ENCODE measurements at regions not wholly inside any gene's neighbourhood (a gene's known extent, or its start where the extent isn't known, plus 50 kb on each side); places are given as distances from the start of the nearest gene placed in this dataset.

DNA sequence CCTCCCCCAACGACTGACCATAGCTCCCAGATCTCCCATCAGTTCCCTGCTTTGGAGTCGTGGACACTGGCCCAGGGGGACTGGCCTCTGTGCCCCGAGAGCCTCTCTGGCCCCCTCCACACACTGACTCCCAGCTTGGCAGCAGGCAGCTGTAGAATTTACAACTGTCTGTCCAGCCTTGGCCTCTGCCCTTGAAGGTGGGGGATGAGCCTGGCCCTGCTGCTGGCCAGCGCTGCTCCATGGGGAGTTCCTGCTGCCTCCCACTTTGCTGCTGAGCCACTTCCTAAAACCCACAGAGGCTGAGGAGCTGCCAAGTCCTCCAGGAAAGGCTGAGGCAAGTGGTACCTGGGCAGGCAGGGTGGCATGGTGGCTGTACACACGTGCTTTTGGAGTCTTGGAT is 147.1 kb downstream of the WDR11 start:
- no peak for ATAC-seq (ENCODE audit: low read depth)
- H3K4me1 Mint-ChIP-seq: no peaks in the 10 kb centered on the region
- ChIA-PET CTCF (no interaction called here), POLR2A (no interaction called here)
- peaks cover 5% of the 10 kb centered on the region for H3K27me3 Mint-ChIP-seq
- DNase-seq: no peak
- peaks cover under 1% of the 10 kb centered on the region for H3K9me3 Mint-ChIP-seq
- no peak overlapping the region for H3K4me3 Mint-ChIP-seq
- H3K27ac Mint-ChIP-seq: no peak overlapping the region
- H3K36me3 Mint-ChIP-seq (ENCODE audit: low read depth): no peaks in the 10 kb centered on the region
- intact Hi-C loops (cut with micrococcal nuclease): no loop called here
- TF ChIP-seq, protein P1, sequence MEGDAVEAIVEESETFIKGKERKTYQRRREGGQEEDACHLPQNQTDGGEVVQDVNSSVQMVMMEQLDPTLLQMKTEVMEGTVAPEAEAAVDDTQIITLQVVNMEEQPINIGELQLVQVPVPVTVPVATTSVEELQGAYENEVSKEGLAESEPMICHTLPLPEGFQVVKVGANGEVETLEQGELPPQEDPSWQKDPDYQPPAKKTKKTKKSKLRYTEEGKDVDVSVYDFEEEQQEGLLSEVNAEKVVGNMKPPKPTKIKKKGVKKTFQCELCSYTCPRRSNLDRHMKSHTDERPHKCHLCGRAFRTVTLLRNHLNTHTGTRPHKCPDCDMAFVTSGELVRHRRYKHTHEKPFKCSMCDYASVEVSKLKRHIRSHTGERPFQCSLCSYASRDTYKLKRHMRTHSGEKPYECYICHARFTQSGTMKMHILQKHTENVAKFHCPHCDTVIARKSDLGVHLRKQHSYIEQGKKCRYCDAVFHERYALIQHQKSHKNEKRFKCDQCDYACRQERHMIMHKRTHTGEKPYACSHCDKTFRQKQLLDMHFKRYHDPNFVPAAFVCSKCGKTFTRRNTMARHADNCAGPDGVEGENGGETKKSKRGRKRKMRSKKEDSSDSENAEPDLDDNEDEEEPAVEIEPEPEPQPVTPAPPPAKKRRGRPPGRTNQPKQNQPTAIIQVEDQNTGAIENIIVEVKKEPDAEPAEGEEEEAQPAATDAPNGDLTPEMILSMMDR (IDR thresholded peaks at IDR 0.05): no peak

DNA sequence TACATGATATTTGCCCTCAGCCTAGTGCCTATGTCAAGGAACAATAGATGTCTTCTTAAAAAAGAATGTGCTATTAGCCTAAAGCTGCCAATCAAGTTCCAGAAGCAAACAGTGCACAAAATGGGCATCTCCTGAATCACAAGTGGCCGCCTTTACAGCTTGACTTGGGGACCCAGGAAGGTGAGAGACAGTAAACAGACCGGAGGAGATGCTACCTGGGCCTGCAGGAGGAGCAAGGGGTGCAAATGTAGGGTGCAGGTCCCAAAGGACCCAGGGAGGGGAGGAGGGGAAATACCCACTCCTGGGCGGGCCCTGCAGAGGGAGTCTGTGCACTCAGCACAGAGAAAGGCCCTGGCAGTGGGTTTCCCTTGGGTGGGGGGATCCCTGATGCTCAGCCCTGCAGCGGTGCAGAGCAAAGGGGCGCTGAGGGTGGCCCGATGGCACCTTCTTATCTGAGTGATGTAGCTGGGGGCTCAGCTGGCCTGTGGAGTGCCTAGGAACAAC is 147.7 kb downstream of the WDR11 start:
- Mint-ChIP-seq H3K9me3 (peaks cover under 1% of the 10 kb centered on the region), H3K4me1 (no peaks in the 10 kb centered on the region), H3K27ac (no peak overlapping the region), H3K27me3 (peaks cover 5% of the 10 kb centered on the region), H3K4me3 (no peak overlapping the region), H3K36me3 (ENCODE audit: low read depth) (no peaks in the 10 kb centered on the region)
- ATAC-seq (ENCODE audit: low read depth): no peak
- intact Hi-C loops (cut with micrococcal nuclease): no loop called here
- DNase-seq: no peak
- TF ChIP-seq, protein P1 (IDR thresholded peaks at IDR 0.05): no peak
- POLR2A ChIA-PET: no interaction called here
- CTCF ChIA-PET: no interaction called here

DNA sequence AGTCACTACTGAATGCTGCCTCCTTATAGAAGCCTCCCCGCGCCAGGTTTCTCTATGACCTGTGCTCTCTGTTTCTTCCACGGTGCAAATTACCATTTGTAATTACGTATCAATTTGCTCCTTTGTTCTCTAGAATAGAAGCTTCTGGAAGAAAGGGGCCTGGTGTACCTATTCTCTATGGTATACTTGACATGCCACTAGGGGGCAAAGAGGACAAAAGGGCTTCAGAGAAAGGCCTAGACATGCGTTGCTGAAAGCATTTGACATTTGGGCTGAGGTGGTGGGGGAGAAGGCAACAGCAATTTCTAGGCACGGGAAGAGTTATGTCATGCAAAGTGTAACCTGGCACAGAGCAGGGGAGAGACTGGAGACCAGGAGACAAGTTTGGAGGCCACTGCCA is 148.7 kb downstream of the WDR11 start:
- H3K27ac Mint-ChIP-seq: no peak overlapping the region
- TF ChIP-seq, protein P1 (IDR thresholded peaks at IDR 0.05): no peak
- ATAC-seq (ENCODE audit: low read depth) (no peak), DNase-seq (no peak)
- H3K27me3 Mint-ChIP-seq: peaks cover 5% of the 10 kb centered on the region
- ChIA-PET CTCF (no interaction called here), POLR2A (no interaction called here)
- intact Hi-C loops (cut with micrococcal nuclease): no loop called here
- H3K4me1 Mint-ChIP-seq: no peaks in the 10 kb centered on the region
- no peak overlapping the region for H3K4me3 Mint-ChIP-seq
- H3K9me3 Mint-ChIP-seq: peaks cover 11% of the 10 kb centered on the region
- H3K36me3 Mint-ChIP-seq (ENCODE audit: low read depth): no peaks in the 10 kb centered on the region

DNA sequence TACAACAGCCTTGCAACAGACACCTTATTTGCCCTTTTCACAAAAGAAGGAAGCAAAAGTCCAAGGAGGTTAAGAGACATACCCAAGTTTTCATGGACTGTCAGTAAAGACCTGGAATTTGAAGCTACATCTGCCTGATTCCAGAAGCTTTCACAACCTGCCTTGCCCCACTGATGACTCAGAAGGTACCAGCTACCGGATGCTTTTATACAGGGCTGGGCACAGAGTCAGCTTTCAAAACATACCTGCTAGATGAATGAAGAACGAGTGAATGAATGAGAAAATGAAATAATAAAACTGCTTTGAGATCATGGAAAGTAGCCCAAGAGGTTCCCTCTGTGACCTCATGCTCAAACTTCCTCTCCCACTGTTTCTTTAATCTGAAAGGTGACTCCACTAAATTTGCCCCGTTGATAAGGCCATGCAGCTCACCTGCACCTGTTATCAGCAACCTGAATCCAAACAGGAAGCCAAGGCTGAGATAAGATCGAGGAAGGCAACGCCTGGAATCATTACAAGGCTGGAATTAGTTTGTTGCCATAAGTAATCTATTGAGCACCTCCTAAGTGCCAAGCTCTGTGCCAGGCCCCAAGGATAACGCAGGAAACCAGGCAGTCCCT is 151.5 kb downstream of the WDR11 start:
- no peak for DNase-seq
- intact Hi-C loops (cut with micrococcal nuclease): no loop called here
- no peak overlapping the region for H3K4me3 Mint-ChIP-seq

DNA sequence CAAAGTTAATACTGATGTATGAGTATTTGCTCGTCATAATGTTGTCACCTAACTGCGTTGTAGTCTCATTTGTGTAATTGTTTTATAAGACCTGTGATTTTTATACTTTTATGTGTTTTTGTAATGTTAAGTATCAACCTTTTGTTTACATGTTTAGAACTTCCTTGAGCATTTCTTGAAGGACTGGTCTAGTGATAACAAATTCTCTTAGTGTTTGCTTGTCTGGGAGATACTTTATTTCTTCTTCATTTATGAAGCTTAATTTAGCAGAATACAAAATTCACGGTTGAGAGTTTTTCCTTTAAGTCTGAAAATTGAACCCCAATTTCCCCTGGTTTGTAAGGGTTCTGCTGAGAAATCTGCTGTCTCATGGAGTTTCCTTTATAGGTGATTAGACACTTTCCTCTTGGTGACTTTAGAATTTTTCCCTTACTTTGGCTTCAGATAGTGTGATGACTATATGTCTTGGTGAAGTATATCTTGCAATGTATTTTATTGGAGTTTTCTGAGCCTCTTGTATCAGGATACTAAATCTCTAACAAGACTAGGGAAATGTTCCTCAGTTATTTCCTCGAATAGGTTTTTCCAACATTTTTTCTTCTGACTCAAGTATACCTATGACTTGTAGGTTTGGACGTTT is 154.9 kb downstream of the WDR11 start:
- ChIA-PET CTCF (no interaction called here), POLR2A (no interaction called here)
- TF ChIP-seq, protein P1 (IDR thresholded peaks at IDR 0.05): no peak
- H3K9me3 Mint-ChIP-seq: peaks cover 29% of the 10 kb centered on the region
- peaks cover 1% of the 10 kb centered on the region for H3K27me3 Mint-ChIP-seq
- ATAC-seq (ENCODE audit: low read depth) (no peak), DNase-seq (no peak)
- intact Hi-C loops (cut with micrococcal nuclease): no loop called here
- no peak overlapping the region for H3K4me3 Mint-ChIP-seq
- H3K27ac Mint-ChIP-seq: no peak overlapping the region
- H3K4me1 Mint-ChIP-seq: no peaks in the 10 kb centered on the region
- no peaks in the 10 kb centered on the region for H3K36me3 Mint-ChIP-seq (ENCODE audit: low read depth)

More for the DNA sequence above, 151.5 kb downstream of the WDR11 start:
- Mint-ChIP-seq H3K9me3 (peaks cover 29% of the 10 kb centered on the region), H3K36me3 (ENCODE audit: low read depth) (no peaks in the 10 kb centered on the region), H3K27ac (no peak overlapping the region), H3K27me3 (peaks cover 3% of the 10 kb centered on the region), H3K4me1 (no peaks in the 10 kb centered on the region)
- TF ChIP-seq, protein P1 (IDR thresholded peaks at IDR 0.05): no peak
- ChIA-PET CTCF (no interaction called here), POLR2A (no interaction called here)
- no peak for ATAC-seq (ENCODE audit: low read depth)
